ENCODE measurements at regions not wholly inside any gene's neighbourhood (a gene's known extent, or its start where the extent isn't known, plus 50 kb on each side); places are given as distances from the start of the nearest gene placed in this dataset.

DNA sequence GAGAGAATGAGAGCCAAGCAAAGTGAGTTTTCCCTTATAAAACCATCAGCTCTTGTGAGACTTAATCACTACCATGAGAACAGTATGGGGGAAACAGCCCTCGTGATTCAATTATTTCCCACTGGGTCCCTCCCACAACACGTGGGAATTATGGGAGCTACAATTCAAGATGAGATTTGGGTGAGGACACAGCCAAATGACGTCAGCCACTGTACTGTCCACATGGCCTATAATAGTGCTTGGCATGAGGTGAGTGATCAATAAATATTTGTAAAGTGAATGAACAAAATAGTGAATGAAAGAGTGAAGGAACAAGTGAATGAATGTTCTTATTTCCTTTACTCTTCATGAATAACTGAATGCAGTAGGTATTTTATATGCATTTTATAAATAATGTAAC lies 199.1 kb upstream of the GOT2 start:
- TF ChIP-seq, protein P1, sequence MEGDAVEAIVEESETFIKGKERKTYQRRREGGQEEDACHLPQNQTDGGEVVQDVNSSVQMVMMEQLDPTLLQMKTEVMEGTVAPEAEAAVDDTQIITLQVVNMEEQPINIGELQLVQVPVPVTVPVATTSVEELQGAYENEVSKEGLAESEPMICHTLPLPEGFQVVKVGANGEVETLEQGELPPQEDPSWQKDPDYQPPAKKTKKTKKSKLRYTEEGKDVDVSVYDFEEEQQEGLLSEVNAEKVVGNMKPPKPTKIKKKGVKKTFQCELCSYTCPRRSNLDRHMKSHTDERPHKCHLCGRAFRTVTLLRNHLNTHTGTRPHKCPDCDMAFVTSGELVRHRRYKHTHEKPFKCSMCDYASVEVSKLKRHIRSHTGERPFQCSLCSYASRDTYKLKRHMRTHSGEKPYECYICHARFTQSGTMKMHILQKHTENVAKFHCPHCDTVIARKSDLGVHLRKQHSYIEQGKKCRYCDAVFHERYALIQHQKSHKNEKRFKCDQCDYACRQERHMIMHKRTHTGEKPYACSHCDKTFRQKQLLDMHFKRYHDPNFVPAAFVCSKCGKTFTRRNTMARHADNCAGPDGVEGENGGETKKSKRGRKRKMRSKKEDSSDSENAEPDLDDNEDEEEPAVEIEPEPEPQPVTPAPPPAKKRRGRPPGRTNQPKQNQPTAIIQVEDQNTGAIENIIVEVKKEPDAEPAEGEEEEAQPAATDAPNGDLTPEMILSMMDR (IDR thresholded peaks at IDR 0.05; ENCODE audit: insufficient read depth, low read length, poor library complexity, severe bottlenecking) = no peak
- TF ChIP-seq EZH2phosphoT487 (conservative IDR thresholded peaks at IDR 0.05; ENCODE audit: low read length) = no peak

All from SU-DHL-6 (cell line).